Kidney capillary endothelial cell (primary cell): ENCODE measurements at regions not wholly inside any gene's neighbourhood (a gene's known extent, or its start where the extent isn't known, plus 50 kb on each side); places are given as distances from the start of the nearest gene placed in this dataset.
A peak's percentile ranks its signal among the peaks of the same experiment; 100 is the strongest.
"Not testable (repeated sequence)": the region's sequence is repeated elsewhere in the genome, so short reads cannot be mapped to it uniquely, and the experiment has no call there.

Experiments
- DNase-seq: peaks from one replicate; pipeline ENCODE4 v3.0.0-alpha.2; 2018; ENCODE audit warnings: low spot score

- DNase-seq = no peak
Measured at GRCh38 chr4:149203256-149204001, 612.2 kb downstream of the IQCM start.

GRCh38 chr4:149202117-149202516, 613.5 kb downstream of the IQCM start:
- no peak for DNase-seq

GRCh38 chr4:149199594-149199993, 616.0 kb downstream of the IQCM start:
- DNase-seq = no peak

- DNase-seq = no peak
Measured at GRCh38 chr4:149194061-149194460, 621.6 kb downstream of the IQCM start.

GRCh38 chr4:149187726-149188125, 627.9 kb downstream of the IQCM start:
- no peak for DNase-seq

- no peak for DNase-seq
Measured at GRCh38 chr4:149183638-149184037, 632.0 kb downstream of the IQCM start.

- not testable (repeated sequence) for DNase-seq
Measured at GRCh38 chr4:149181459-149181858, 634.2 kb downstream of the IQCM start.

GRCh38 chr4:149176039-149176438, 639.6 kb downstream of the IQCM start:
- no peak for DNase-seq

GRCh38 chr4:149175549-149175948, 640.1 kb downstream of the IQCM start:
- no peak for DNase-seq

GRCh38 chr4:149173241-149174013, 642.2 kb downstream of the IQCM start:
- DNase-seq = no peak

GRCh38 chr4:149168645-149169044, 647.0 kb downstream of the IQCM start:
- DNase-seq = no peak

- DNase-seq = no peak
Measured at GRCh38 chr4:149166876-149167275, 648.8 kb downstream of the IQCM start.

GRCh38 chr4:149166365-149166764, 649.3 kb downstream of the IQCM start:
- DNase-seq = no peak

- DNase-seq = no peak
Measured at GRCh38 chr4:149164282-149164681, 651.4 kb downstream of the IQCM start.

GRCh38 chr4:149161247-149161646, 654.4 kb downstream of the IQCM start:
- no peak for DNase-seq

GRCh38 chr4:149160370-149160769, 655.3 kb downstream of the IQCM start:
- no peak for DNase-seq

- DNase-seq = no peak
Measured at GRCh38 chr4:149158817-149159216, 656.8 kb downstream of the IQCM start.

GRCh38 chr4:149145803-149146202, 669.8 kb downstream of the IQCM start:
- DNase-seq = peak; percentile 42

GRCh38 chr4:149144060-149144459, 671.6 kb downstream of the IQCM start:
- no peak for DNase-seq

GRCh38 chr4:149141391-149141790, 674.3 kb downstream of the IQCM start:
- DNase-seq = no peak

- no peak for DNase-seq
Measured at GRCh38 chr4:149140841-149141240, 674.8 kb downstream of the IQCM start.

GRCh38 chr4:149136951-149137620, 678.6 kb downstream of the IQCM start:
- no peak for DNase-seq

- no peak for DNase-seq
Measured at GRCh38 chr4:149135062-149135461, 680.6 kb downstream of the IQCM start.
